NCI-H1694 (cell line): ENCODE measurements at regions not wholly inside any gene's neighbourhood (a gene's known extent, or its start where the extent isn't known, plus 50 kb on each side); places are given as distances from the start of the nearest gene placed in this dataset.
"Not testable (repeated sequence)": the region's sequence is repeated elsewhere in the genome, so short reads cannot be mapped to it uniquely, and the experiment has no call there.

Experiments used
- DNase-seq: peaks from one replicate; lab custom pipeline; 2025; lab: John Stamatoyannopoulos, UW

DNA sequence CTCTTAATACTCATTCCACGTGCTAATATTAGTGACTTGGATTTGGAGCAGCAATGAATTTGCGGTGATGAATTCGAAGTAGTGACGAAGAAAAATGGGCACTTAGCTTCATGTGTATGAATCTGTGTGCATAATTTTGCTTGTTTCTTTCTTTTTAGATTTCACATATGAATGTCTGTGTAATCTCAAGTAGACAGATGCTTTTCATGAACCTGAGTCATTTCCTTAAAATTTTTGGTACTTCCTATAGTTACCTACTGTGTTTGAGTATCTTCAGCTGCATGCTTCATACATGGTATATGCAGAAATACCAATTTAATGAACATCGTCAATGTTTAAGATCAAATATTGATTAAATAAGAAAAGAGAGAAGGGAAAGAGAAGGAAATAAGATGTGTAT lies 540.2 kb downstream of the RAB38 start:
- DNase-seq: no peak

DNA sequence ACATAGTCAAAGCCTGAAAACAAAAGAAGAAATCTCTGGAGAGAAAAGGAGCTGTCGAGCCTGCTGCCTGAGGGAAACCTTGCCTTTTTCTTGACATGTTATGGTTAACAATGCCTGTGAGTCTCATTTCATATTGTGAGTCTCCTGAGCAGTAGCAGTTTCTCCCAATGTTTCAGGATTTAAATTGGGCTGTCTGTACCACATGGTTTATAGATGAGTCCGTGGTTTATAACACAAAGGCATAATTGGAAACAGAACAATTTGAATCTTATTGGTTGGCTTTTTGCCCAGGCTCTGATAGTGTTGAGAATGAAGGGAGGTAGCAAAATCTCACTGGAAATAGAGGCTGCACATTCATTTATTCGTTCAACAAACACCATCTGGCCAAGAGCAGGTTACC lies 540.9 kb downstream of the RAB38 start:
- no peak for DNase-seq

DNA sequence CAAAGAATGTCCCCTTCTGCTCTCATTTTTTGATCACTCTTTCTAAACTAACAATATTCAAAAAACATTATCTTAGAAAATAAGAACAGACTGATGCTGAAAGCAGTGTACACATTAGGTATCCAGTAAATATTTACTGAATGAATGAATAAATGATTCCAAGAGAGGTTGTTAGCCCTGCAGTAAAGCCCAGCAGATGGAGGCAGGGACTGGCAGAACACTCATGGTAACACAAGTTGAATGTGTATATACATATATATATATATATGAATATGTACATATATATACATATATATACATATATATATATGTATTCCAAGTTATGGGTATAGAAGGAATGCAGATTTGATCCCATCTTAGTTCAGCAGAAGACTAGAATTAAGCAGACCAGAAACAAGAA lies 546.3 kb downstream of the RAB38 start:
- DNase-seq: no peak

DNA sequence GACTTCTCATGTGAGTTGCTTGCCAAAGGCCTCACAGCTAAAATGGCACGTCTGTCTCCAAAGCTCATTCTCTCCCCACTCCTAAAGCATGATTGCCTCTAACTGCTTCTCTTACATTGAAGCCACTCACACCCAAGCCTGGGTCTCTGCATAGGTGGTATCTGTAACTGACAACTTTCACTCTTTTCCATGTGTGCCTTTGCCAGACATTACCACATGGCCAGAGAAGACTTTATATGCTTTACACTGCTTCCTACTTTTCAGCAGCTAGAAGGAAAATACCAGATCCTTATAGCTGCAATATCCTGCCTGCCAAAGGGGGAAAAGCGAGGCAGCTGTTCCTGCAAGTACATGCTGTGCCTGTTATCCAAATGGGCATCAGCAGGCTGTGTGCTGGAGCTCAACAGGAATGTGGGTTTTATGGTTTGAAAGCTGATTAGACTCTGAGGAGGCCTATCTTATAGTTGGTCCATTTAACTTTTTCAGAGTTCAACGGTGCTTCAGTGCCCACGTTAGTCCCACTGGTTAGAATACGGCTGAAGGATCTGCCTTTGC lies 547.1 kb downstream of the RAB38 start:
- no peak for DNase-seq

DNA sequence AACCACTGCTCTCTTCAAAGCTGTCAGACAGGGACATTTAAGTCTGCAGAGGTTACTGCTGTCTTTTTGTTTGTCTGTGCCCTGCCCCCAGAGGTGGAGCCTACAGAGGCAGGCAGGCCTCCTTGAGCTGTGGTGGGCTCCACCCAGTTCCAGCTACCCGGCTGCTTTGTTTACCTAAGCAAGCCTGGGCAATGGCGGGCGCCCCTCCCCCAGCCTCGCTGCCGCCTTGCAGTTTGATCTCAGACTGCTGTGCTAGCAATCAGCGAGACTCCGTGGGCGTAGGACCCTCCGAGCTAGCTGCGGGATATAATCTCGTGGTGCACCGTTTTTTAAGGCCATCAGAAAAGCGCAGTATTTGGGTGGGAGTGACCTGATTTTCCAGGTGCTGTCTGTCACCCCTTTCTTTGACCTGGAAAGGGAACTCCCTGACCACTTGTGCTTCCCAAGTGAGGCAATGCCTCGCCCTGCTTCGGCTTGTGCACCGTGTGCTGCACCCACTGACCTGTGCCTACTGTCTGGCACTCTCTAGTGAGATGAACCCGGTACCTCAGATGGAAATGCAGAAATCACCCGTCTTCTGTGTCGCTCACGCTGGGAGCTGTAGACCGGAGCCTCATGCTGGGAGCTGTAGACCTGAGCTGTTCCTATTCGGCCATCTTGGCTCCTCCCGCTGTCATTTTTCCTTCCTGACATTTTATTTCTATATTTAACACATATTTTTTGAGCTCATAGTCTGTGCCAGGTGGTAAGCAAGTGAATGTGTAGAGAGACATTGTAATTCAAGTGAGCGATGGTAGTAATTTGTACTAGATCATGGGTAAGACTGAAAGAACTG lies 551.5 kb downstream of the RAB38 start:
- not testable (repeated sequence) for DNase-seq

DNA sequence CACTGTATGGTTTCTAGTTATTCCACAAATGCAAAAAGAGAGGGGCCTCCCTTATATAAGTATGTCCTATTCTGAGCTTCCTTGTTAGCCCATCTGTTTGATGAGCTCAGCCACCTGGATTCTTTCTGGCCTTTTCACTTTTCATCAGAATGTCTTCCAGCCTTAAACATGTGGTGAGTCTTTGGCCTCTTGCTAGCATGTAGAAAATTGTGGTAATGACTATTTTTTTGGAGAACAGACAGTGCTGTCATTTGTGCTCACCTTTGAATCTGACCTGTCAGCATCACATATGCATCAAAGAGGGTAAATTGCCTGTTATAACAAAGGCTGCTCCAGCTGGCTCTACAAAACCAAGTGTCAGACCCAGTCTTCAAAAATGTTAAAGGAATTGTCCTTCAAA lies 558.7 kb downstream of the RAB38 start:
- no peak for DNase-seq

DNA sequence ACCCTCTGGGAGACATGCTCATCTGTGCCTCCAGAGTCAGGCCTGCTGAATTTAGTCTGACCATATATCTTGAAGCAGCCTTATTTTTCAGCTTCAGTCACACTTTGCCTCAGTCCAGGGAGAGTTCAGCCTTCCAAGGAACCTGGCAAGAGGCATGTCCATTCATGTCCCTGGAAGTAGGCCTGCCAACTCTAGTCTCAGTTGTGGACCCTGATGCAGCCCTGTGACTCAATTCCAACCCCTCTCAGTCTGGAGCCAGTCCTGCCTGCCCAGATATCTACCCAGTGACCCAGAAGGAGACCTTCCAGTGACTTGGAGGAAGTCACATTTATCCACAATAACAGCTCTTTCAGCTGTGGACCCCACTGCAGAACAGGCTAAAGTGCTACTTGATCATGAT lies 566.6 kb downstream of the TMEM135 start:
- no peak for DNase-seq

DNA sequence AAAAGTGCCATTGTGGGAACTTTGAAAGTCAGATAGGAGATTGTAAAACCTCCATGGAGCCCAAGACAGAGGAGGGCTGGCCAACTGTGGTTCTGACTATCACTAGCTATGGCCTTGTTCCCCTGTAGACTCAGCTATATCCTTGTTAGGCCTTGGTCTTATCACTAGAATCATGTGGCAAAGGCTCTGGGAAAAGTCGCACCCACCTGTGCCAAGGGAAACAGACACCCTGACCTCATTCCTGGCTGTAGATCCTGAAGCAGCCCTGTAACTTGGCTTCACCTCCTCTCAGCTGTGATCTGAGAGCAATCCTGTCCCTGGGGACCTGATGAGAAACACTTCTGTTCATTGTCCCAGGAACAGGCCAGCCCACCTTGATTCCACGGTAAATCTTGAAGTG lies 566.2 kb downstream of the TMEM135 start:
- DNase-seq: no peak

DNA sequence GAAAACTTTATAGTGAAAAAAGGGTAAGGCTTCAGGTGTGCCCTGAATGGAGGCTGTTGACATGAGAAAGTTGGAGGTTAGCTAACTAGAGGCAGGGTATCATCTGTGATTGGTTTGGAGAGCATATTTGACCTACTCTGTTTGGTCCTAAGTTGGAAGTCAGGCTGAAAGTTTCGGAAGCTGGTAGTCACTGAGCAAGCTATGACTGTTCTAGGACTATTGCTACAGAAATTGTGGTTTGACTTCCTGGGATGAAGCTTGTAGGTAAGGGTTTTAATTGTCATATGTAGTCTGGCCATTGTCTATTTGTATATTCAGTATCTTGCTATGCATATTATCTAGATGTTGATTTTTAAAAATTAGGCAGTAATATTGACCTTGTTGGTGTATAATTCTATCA lies 565.0 kb downstream of the TMEM135 start:
- no peak for DNase-seq

DNA sequence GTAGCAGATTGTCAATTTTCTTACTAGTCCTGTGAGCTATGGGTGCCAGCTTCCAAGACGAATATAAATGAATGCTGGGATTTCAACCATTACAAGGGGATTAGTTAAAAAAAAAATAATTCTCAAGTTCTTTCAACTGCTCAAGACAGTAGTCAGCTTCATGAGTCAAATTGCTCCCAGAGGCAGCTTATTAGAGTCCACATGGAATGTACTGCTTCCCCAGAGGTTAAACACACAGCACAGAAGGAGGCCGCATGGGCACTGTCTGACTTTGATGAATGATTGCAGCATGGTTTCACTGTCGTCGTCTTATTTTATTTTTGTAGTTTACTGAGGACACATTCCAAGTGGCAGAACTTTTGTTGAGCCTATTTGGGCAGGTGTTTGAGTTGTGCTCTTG lies 563.2 kb downstream of the TMEM135 start:
- no peak for DNase-seq

DNA sequence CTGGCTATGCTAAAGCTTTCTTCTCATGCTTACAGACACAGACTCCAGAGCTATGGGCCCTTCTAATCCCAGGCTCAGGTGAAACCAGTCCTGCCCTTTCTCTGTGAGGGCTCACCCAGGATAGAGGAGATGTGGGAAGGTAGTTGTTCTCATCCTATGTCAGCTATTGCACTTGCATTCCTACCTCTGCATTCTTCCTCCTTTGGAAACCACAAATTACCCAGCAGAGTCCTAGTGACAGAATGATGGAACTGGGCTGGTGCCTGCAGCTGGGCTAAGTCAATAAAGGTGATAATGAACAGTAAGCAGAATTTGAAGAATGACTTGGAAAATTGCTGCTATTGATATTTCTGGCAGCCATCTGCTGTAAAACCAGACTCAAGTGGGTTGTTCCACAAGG lies 560.0 kb downstream of the TMEM135 start:
- no peak for DNase-seq

DNA sequence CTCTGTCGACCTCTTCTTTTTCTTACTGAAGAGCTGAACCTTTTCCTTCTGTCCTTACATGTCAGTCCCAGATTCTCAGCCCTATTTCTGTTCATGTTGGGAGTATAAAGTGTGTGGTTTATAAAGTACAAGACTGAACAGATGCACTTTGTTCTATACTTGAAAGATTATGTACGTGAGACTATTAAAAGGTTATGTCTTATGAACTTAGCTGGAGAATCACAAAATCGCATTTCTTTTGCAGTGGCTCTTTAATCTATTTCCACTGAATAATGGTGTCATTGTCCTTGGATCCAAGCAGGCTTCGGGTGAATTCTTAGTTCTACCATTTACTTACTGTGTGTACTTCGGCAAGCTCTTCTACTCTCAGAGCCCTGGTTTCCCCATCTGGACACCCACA lies 558.4 kb downstream of the TMEM135 start:
- DNase-seq: no peak

DNA sequence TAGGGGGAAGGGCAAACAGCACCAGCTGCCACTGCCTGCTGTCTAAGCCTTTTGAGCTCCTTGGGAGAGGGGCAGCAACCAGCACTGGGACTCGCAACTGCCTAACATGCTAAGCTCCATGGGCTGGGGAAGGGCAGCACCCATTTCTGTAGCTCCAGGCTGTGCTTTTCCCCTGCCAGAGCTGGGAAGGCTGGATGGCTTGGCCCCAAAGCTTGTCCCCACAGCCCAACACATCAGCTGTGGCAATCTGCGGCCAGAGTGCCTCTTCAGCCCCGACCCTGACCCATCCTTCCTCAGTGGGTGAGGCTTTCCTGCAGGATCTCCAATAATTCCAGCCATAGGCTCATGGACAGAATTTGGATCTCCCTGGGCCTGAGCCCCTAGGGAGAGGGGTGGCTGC lies 551.3 kb downstream of the TMEM135 start:
- no peak for DNase-seq

DNA sequence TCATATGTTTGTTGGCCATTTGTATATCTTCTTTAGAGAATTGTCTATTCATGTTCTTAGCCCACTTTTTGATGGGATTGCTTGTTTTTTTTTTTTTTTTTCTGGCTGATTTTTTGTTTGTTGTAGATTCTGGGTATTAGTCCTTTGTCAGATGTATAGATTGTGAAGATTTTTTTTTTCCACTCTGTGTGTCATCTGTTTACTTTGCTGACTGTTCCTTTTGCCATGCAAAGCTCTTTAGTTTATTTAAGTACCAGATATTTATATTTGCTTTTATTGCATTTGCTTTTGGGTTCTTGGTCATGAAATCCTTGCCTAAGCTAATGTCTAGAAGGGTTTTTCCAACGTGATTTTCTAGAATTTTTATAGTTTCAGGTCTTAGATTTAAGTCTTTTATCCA lies 547.9 kb downstream of the TMEM135 start:
- not testable (repeated sequence) for DNase-seq

DNA sequence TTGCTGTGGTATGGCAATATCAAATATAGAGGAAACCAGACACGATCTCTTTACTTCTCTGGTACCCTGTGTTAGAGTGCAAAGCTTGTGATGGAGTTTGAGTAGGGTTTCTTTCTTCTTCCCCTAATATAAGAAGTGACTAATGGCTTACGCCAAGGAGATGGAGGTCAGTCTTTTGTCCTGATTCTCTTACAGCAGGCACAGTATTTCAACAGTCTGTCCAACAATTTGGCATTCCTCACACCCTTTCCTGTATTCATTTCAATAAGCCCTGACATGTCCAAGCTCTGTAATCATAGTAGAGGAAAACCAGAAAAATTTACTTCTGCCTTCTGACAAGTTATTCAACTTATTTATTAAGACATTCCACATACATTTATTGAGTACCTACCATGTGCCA lies 546.2 kb downstream of the TMEM135 start:
- no peak for DNase-seq

DNA sequence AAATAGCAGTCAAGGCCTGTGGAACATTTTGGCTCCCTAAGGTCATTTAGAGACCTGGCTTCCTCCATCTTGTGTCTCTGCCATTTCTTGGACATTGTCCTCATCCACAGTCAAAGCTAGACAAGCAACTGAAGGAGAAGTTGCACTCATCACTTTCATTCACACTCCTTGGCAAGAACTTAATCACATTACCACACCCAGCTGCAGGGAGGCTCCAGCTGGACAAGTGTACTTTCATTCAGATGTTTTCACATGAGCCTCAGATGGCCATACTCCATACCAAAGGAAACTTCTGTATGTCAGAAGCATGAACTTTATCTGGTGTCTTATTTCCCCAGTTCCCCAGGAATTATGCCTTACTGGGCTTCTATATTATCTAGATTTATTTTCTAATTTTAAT lies 537.4 kb downstream of the TMEM135 start:
- no peak for DNase-seq

DNA sequence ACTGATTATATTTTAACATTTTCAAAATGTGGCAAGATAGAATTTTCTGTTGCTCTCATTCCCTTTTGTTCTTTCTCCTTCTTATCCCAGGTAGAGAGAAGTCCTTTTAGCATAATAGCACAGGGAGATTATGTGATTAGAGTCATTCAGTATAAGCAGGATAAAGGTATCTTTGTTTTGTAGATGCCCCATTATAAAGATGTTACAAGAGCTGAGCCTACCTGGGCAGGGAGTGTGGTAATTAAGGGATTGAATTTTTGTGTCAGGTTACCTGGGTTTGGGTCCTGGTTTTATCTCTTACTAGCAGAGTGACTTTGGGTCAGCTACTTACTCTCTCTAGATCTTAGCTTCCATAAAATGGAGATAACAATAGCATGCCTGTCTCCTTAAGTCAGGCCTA lies 536.5 kb downstream of the TMEM135 start:
- DNase-seq: no peak

DNA sequence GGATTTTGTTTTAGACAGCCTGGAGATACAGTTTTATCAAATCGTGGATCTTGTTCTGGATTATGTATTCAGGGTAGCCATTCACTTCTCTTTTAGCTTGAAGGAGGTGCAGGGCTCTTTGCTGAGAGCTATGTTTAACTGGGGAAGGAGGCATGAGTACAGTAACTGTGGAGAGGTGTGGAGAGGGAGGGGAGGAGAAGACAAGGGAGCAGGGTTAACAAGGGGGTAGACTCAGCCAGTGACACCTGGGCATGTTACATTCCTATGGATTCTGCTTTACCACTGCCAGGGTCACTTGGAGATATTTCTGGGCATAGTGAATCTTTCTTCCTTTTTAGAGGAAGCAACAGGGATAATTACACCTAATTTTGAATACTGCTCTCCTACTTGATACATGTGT lies 536.0 kb downstream of the TMEM135 start:
- DNase-seq: no peak

DNA sequence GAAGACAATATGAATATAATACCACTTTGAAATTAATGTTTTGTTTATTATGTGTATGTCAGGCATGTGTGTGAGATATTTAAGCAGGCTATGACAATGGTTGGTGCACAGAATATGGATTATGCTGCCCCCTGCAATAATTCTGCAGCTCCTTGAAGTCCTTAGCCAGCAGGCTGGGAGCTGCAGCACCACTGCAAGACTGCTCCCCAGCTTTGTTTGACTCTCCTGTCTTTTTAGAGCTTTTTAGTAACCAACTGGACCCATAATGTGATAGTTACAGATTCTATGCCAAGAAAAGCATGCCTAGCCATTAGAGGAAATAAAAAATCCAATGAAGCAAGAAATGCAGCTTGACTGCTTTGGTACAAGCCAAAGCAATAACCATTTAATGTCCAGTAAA lies 535.1 kb downstream of the TMEM135 start:
- no peak for DNase-seq

DNA sequence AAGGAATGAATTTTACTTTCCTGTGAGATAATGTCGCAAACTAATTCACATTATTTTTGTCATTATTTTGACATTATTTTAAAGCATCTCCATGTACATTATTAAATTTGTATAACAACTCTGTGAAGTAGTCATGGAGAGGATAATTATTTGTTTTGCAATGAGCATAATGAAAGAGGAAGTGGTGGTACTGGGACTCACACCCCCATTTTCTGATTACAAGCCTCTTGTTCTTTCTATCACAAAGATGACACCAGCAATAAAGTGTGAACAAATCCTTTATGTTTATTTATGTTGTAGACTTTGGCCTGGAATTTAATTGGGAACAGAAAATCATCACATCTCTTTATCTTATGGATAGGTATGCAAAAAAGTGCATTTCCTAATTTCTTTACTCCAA lies 522.6 kb downstream of the TMEM135 start:
- no peak for DNase-seq

DNA sequence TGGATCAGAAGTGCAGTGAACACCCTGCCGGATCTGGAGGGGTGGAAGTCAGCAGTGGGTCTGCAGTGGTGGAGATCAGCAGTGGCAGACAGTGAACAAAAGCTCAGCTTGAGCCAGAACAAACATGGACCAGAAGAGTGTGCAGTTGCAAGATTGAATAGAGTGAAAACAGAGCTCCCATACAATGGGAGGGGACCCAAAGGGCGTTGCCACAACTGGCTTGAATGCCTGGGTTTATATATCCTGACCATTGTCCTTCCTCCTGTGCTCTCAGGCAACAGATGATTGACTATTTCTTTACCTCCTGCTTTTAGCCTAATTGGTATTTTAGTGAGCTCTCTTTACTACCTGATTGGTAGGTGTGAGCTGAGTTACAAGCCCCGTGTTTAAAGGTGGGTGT lies 522.1 kb downstream of the TMEM135 start:
- DNase-seq: not testable (repeated sequence)

DNA sequence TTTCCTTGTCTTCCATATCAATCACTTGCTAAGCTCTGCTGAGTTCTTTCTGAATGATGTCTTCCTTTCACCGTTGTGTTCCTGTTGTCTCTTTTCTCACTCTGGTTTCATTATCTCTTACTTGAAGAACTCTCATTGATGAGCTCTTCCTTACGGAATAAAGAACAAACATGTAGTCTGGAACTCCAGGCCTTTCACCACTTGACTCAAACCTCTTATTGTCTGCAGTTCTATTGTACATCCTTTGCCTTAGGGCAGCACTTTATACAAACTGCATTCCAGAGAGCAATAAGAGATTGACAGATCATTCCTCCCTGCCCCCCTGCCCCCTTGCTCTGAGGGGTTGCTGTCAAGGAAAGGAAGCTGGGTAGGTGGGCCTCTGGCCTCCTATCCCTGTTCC lies 517.4 kb downstream of the TMEM135 start:
- DNase-seq: no peak

DNA sequence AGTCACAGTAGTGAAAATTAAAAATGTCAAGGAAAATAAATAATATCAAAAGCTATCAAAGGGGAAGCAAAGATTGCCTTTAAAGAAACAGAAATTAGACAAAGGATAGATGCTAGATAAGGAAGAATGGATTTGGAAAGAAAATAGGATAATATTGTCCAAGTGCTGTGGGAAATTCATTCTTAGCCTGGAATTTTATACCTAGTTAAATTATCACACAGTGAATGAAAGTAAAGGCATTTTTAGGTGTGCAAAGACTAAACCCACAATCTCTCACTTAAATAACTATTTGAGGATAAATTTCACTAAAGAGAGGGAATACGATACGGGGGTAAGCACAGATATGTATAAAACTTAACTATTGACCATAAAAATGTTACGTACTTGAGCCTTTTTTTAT lies 511.1 kb downstream of the TMEM135 start:
- DNase-seq: no peak

DNA sequence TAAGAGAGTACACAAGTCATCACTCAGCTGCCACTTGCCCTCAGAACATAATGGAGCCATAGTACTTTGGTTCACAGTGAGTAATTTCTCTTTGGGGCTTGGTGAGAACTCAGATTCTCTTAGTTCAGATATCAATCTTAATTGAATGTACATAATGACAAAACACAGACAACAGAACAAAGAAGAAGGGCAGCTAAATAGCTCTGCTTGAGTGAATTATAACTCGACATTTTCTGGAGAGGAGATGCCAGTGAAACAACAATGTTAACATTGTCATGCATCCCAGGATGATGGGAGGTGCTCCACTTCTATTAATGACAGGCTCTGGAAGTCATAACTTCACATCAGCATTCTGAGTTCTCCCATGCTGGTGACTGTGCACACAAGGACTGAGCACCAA lies 508.1 kb downstream of the TMEM135 start:
- DNase-seq: no peak
